H1 (cell line): ENCODE measurements at regions not wholly inside any gene's neighbourhood (a gene's known extent, or its start where the extent isn't known, plus 50 kb on each side); places are given as distances from the start of the nearest gene placed in this dataset.

Experiments
- GABPA ChIP-seq: IDR thresholded peaks from 2 replicates; pipeline ENCODE4 v1.6.1; 2011; ENCODE audit warnings: mild to moderate bottlenecking, low read length, moderate library complexity, borderline replicate concordance; ENCODE audit not compliant: insufficient read depth
- POLR2A ChIP-seq, 2 experiments: IDR thresholded peaks; 1 replicate in 1 of 2; 2 replicates in 1 of 2; pipeline ENCODE4 v1.6.1; 2011; ENCODE audit warnings: low read depth in 2 of 2, low read length in 2 of 2, mild to moderate bottlenecking in 2 of 2; ENCODE audit errors: control extremely low read depth in 1 of 2
- RAD21 ChIP-seq, 2 experiments: IDR thresholded peaks in 1 of 2; conservative IDR thresholded peaks in 1 of 2; 2 replicates each; pipeline ENCODE4 v1.6.1; 2011; ENCODE audit warnings: low read depth in 2 of 2, low read length in 2 of 2, improper control_type of control experiment in 1 of 2, inconsistent platforms in 1 of 2, mild to moderate bottlenecking in 1 of 2, moderate library complexity in 1 of 2
- RFX5 ChIP-seq: IDR thresholded peaks from 2 replicates; pipeline ENCODE4 v1.6.1; 2011; ENCODE audit warnings: low read depth, low read length, improper control_type of control experiment, borderline replicate concordance
- SIN3A ChIP-seq, 2 experiments: IDR thresholded peaks in 1 of 2; conservative IDR thresholded peaks in 1 of 2; 2 replicates each; pipeline ENCODE4 v1.6.1; 2011 to 2012; ENCODE audit warnings: low read length in 2 of 2, improper control_type of control experiment in 1 of 2, low read depth in 1 of 2, mild to moderate bottlenecking in 1 of 2
- TBP ChIP-seq: IDR thresholded peaks from 2 replicates; pipeline ENCODE4 v1.6.1; 2011; ENCODE audit warnings: low read depth, low read length, improper control_type of control experiment
- YY1 ChIP-seq: IDR thresholded peaks from 2 replicates; pipeline ENCODE4 v1.6.1; 2011; ENCODE audit warnings: low read depth, mild to moderate bottlenecking, low read length
- TF ChIP-seq, protein P1 (sequence below), 3 experiments: IDR thresholded peaks; 1 replicate in 2 of 3; 2 replicates in 1 of 3; pipeline versions ENCODE4 v1.5.1 to v1.6.1; 2011; ENCODE audit warnings: low read length in 3 of 3, mild to moderate bottlenecking in 3 of 3, inconsistent platforms in 2 of 3, low read depth in 1 of 3, moderate library complexity in 1 of 3; ENCODE audit not compliant: insufficient read depth in 1 of 3; ENCODE audit errors: control extremely low read depth in 1 of 3
- TF ChIP-seq, protein P2 (sequence below): IDR thresholded peaks from 2 replicates; pipeline ENCODE4 v1.6.1; 2012; ENCODE audit warnings: inconsistent platforms
- TF ChIP-seq, protein P3 (sequence below): IDR thresholded peaks from 2 replicates; pipeline ENCODE4 v1.6.1; 2012; ENCODE audit warnings: low read length, inconsistent platforms

DNA sequence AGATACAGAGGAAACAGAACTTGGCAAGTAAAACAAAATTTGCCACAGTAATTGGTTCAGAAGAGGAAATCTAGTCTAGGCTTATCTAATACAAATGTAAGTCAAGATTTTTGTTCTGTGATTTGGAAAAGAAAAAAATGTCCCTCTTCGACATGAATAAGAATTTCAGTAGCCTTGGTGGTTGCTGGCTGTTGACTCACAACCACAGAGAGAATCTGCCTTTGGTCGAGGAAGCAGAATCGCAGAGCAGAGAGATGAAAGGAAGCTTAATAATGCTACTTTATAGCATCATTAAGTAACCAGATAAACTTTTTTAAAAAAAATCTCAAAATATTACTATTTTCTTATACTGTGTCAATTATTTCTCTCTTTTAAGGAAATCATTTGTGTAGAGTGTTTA is 1096.6 kb downstream of the FLRT2 start:
- no peak for TF ChIP-seq YY1
- TF ChIP-seq, protein P1, sequence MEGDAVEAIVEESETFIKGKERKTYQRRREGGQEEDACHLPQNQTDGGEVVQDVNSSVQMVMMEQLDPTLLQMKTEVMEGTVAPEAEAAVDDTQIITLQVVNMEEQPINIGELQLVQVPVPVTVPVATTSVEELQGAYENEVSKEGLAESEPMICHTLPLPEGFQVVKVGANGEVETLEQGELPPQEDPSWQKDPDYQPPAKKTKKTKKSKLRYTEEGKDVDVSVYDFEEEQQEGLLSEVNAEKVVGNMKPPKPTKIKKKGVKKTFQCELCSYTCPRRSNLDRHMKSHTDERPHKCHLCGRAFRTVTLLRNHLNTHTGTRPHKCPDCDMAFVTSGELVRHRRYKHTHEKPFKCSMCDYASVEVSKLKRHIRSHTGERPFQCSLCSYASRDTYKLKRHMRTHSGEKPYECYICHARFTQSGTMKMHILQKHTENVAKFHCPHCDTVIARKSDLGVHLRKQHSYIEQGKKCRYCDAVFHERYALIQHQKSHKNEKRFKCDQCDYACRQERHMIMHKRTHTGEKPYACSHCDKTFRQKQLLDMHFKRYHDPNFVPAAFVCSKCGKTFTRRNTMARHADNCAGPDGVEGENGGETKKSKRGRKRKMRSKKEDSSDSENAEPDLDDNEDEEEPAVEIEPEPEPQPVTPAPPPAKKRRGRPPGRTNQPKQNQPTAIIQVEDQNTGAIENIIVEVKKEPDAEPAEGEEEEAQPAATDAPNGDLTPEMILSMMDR (IDR thresholded peaks at IDR 0.05; ENCODE audit: control extremely low read depth in 1 of 3, insufficient read depth in 1 of 3, low read depth in 1 of 3, low read length in 3 of 3) = no peak
- no peak for TF ChIP-seq GABPA
- TF ChIP-seq RAD21 (IDR thresholded peaks at IDR 0.05 in 1 of 2, conservative IDR thresholded peaks at IDR 0.05 in 1 of 2; ENCODE audit: low read depth in 2 of 2, low read length in 2 of 2) = no peak
- TF ChIP-seq POLR2A (IDR thresholded peaks at IDR 0.05; ENCODE audit: control extremely low read depth in 1 of 2, low read depth in 2 of 2, low read length in 2 of 2) = no peak
- no peak for TF ChIP-seq SIN3A (conservative IDR thresholded peaks at IDR 0.05 in 1 of 2, IDR thresholded peaks at IDR 0.05 in 1 of 2; ENCODE audit: low read depth in 1 of 2, low read length in 2 of 2)
- TF ChIP-seq RFX5 = no peak
- TF ChIP-seq TBP = no peak
- TF ChIP-seq, protein P2, sequence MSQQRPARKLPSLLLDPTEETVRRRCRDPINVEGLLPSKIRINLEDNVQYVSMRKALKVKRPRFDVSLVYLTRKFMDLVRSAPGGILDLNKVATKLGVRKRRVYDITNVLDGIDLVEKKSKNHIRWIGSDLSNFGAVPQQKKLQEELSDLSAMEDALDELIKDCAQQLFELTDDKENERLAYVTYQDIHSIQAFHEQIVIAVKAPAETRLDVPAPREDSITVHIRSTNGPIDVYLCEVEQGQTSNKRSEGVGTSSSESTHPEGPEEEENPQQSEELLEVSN = no peak
- TF ChIP-seq, protein P3, sequence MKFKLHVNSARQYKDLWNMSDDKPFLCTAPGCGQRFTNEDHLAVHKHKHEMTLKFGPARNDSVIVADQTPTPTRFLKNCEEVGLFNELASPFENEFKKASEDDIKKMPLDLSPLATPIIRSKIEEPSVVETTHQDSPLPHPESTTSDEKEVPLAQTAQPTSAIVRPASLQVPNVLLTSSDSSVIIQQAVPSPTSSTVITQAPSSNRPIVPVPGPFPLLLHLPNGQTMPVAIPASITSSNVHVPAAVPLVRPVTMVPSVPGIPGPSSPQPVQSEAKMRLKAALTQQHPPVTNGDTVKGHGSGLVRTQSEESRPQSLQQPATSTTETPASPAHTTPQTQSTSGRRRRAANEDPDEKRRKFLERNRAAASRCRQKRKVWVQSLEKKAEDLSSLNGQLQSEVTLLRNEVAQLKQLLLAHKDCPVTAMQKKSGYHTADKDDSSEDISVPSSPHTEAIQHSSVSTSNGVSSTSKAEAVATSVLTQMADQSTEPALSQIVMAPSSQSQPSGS = no peak
